HG02981 (cell line): ENCODE measurements at regions not wholly inside any gene's neighbourhood (a gene's known extent, or its start where the extent isn't known, plus 50 kb on each side); places are given as distances from the start of the nearest gene placed in this dataset.
"Not testable (repeated sequence)": the region's sequence is repeated elsewhere in the genome, so short reads cannot be mapped to it uniquely, and the experiment has no call there.

Experiments used
- ATAC-seq: cut with Tn5 transposase; IDR thresholded peaks from one replicate; pipeline ENCODE4 v1.9.1; 2021; ENCODE audit warnings: mild to moderate bottlenecking, moderate library complexity; ENCODE audit not compliant: unreplicated experiment

GRCh38 chr2:146786396-146786795 is 1058.4 kb upstream of the ACVR2A start:
- ATAC-seq: no peak

- ATAC-seq: no peak
These were observed 1059.7 kb upstream of the ACVR2A start for GRCh38 chr2:146785101-146785500.

- no peak for ATAC-seq
These were observed 1060.2 kb upstream of the ACVR2A start for GRCh38 chr2:146784602-146785001.

- no peak for ATAC-seq
These were observed 1067.6 kb upstream of the ACVR2A start for GRCh38 chr2:146777181-146777580.

- no peak for ATAC-seq
These were observed 1068.2 kb upstream of the ACVR2A start for GRCh38 chr2:146776596-146776995.

- no peak for ATAC-seq
These were observed 1073.3 kb upstream of the ACVR2A start for GRCh38 chr2:146771531-146771930.

GRCh38 chr2:146764301-146764700 is 1080.5 kb upstream of the ACVR2A start:
- no peak for ATAC-seq

GRCh38 chr2:146762786-146763185 is 1082.0 kb upstream of the ACVR2A start:
- ATAC-seq: no peak

GRCh38 chr2:146754606-146755005 is 1090.2 kb upstream of the ACVR2A start:
- ATAC-seq: no peak

- ATAC-seq: no peak
These were observed 1096.8 kb upstream of the ACVR2A start for GRCh38 chr2:146748046-146748445.

- ATAC-seq: no peak
These were observed 1103.6 kb upstream of the ACVR2A start for GRCh38 chr2:146741260-146741659.

GRCh38 chr2:146734821-146735190 is 1110.0 kb upstream of the ACVR2A start:
- ATAC-seq: no peak

- ATAC-seq: peak; percentile 74
These were observed 1110.6 kb upstream of the ACVR2A start for GRCh38 chr2:146734042-146734820.

- no peak for ATAC-seq
These were observed 1113.9 kb upstream of the ACVR2A start for GRCh38 chr2:146730882-146731281.

- ATAC-seq: no peak
These were observed 1123.3 kb upstream of the ACVR2A start for GRCh38 chr2:146721486-146721885.

- no peak for ATAC-seq
These were observed 1124.7 kb upstream of the ACVR2A start for GRCh38 chr2:146720170-146720569.

- ATAC-seq: no peak
These were observed 1128.2 kb upstream of the ACVR2A start for GRCh38 chr2:146716591-146716990.

- ATAC-seq: no peak
These were observed 1135.8 kb upstream of the ACVR2A start for GRCh38 chr2:146709004-146709403.

- no peak for ATAC-seq
These were observed 1143.6 kb upstream of the ACVR2A start for GRCh38 chr2:146701183-146701582.

GRCh38 chr2:146697307-146697706 is 1147.5 kb upstream of the ACVR2A start:
- ATAC-seq: no peak

GRCh38 chr2:146696787-146697186 is 1148.0 kb upstream of the ACVR2A start:
- ATAC-seq: not testable (repeated sequence)

- ATAC-seq: no peak
These were observed 1162.8 kb upstream of the ACVR2A start for GRCh38 chr2:146681991-146682390.

GRCh38 chr2:146678516-146678915 is 1166.3 kb upstream of the ACVR2A start:
- ATAC-seq: no peak
